Adrenal gland (tissue), 5 donors: ENCODE measurements at regions not wholly inside any gene's neighbourhood (a gene's known extent, or its start where the extent isn't known, plus 50 kb on each side); places are given as distances from the start of the nearest gene placed in this dataset.

Experiments used
- CTCF ChIP-seq, 6 experiments: fragments of 450-650 bp in 4 of 6; fragments of 200-600 bp in 2 of 6; sonication (generic) in 1 of 6; IDR thresholded peaks; 1 replicate in 5 of 6; 2 replicates in 1 of 6; pipeline versions ENCODE4 v1.5.1 to v1.8.0; 2016 to 2021; ENCODE audit warnings: antibody characterized with exemption in 6 of 6, mild to moderate bottlenecking in 2 of 6, moderate library complexity in 1 of 6
- POLR2A ChIP-seq, 2 donors: fragments of 450-650 bp; IDR thresholded peaks; one replicate each; pipeline ENCODE4 v1.6.1; 2017; ENCODE audit warnings: antibody characterized with exemption in 2 of 2, mild to moderate bottlenecking in 2 of 2, moderate library complexity in 1 of 2
- donor health status: DM: no; HTN: no; CAD: no.

GRCh38 chr2:5437375-5437774 is 254.8 kb upstream of the SOX11 start:
- TF ChIP-seq CTCF (IDR thresholded peaks at IDR 0.05) (no peak), POLR2A (IDR thresholded peaks at IDR 0.05) (no peak)
